GM23248 (cell line): ENCODE measurements at regions not wholly inside any gene's neighbourhood (a gene's known extent, or its start where the extent isn't known, plus 50 kb on each side); places are given as distances from the start of the nearest gene placed in this dataset.

Source experiments
- DNase-seq: peaks from one replicate; pipeline ENCODE4 v3.0.0-alpha.2; 2015
- H2AFZ ChIP-seq: fragments of 200-600 bp; sonication (generic); 2 replicates; pipeline ENCODE4 v1.6.1; 2016; ENCODE audit warnings: antibody characterized with exemption
- H3F3A ChIP-seq: fragments of 200-600 bp; sonication (generic); 2 replicates; pipeline ENCODE4 v1.6.1; 2016; ENCODE audit warnings: mild to moderate bottlenecking, antibody characterized with exemption, mixed run types; ENCODE audit not compliant: insufficient read depth
- H3K27ac ChIP-seq: fragments of 200-600 bp; sonication (generic); 2 replicates; pipeline ENCODE4 v1.5.1; 2016; ENCODE audit warnings: mild to moderate bottlenecking
- H3K27me3 ChIP-seq: fragments of 200-600 bp; sonication (generic); replicated peaks from 2 replicates; pipeline ENCODE4 v1.6.1; 2016; ENCODE audit warnings: mild to moderate bottlenecking; ENCODE audit not compliant: insufficient read depth
- H3K36me3 ChIP-seq: fragments of 200-600 bp; sonication (generic); 2 replicates; pipeline ENCODE4 v1.6.1; 2016; ENCODE audit warnings: low read depth, mild to moderate bottlenecking
- H3K4me1 ChIP-seq: fragments of 200-600 bp; sonication (generic); 2 replicates; pipeline ENCODE4 v1.6.1; 2016; ENCODE audit warnings: mild to moderate bottlenecking; ENCODE audit not compliant: insufficient read depth
- H3K4me2 ChIP-seq: fragments of 200-600 bp; sonication (generic); one replicate; pipeline ENCODE4 v1.6.1; 2016; ENCODE audit warnings: mild to moderate bottlenecking; ENCODE audit not compliant: unreplicated experiment
- H3K4me3 ChIP-seq: fragments of 200-600 bp; sonication (generic); 2 replicates; pipeline ENCODE4 v1.5.1; 2016; ENCODE audit warnings: mild to moderate bottlenecking
- H3K79me2 ChIP-seq: fragments of 200-600 bp; sonication (generic); 2 replicates; pipeline ENCODE4 v1.6.1; 2016; ENCODE audit warnings: mild to moderate bottlenecking; ENCODE audit not compliant: insufficient read depth
- H3K9ac ChIP-seq: fragments of 200-600 bp; sonication (generic); 2 replicates; pipeline ENCODE4 v1.6.1; 2016; ENCODE audit warnings: mild to moderate bottlenecking
- H3K9me2 ChIP-seq: fragments of 200-600 bp; sonication (generic); 2 replicates; pipeline ENCODE4 v1.6.1; 2016; ENCODE audit warnings: mixed run types, mild to moderate bottlenecking, moderate library complexity; ENCODE audit not compliant: insufficient read depth
- H3K9me3 ChIP-seq: fragments of 200-600 bp; sonication (generic); one replicate; pipeline ENCODE4 v1.6.1; 2017; ENCODE audit warnings: low read depth
- H4K20me1 ChIP-seq: fragments of 200-600 bp; sonication (generic); 2 replicates; pipeline ENCODE4 v1.6.0; 2016; ENCODE audit not compliant: insufficient read depth
- EZH2 ChIP-seq: fragments of 200-600 bp; sonication (generic); IDR thresholded peaks from 2 replicates; pipeline ENCODE4 v1.6.1; 2018; ENCODE audit warnings: antibody characterized with exemption, mild to moderate bottlenecking; ENCODE audit not compliant: insufficient read depth, poor library complexity, severe bottlenecking
- EZH2phosphoT487 ChIP-seq: fragments of 200-600 bp; sonication (generic); IDR thresholded peaks from 2 replicates; pipeline ENCODE4 v1.6.1; 2018; ENCODE audit warnings: antibody characterized with exemption, moderate library complexity, mild to moderate bottlenecking, low read depth; ENCODE audit not compliant: insufficient read depth
- WGBS, 2 experiments: methylation state at CpG; one replicate each; pipeline ENCODE4 v1.1.6; 2015 to 2017; ENCODE audit warnings: low lambda C conversion rate in 2 of 2, low coverage in 1 of 2; ENCODE audit errors: missing lambda C conversion rate in 2 of 2; 5-methylcytosine and 5-hydroxymethylcytosine counted together
- in situ Hi-C: fragments of 300-500 bp; cut with MboI; formaldehyde crosslinking; loops from 2 replicates; pipeline ENCODE4 v1.15.0; 2020

- no peaks in the 10 kb centered on the region for H3K9me2 ChIP-seq
- H3K9me3 ChIP-seq, result no peaks in the 10 kb centered on the region
- no peak overlapping the region for H3K9ac ChIP-seq
- in situ Hi-C loops, result no loop called here
- no peaks in the 10 kb centered on the region for H3F3A ChIP-seq
- no peaks in the 10 kb centered on the region for H3K36me3 ChIP-seq
- H3K4me1 ChIP-seq, result peaks cover 14% of the 10 kb centered on the region
- no peaks in the 10 kb centered on the region for H3K27me3 ChIP-seq
- TF ChIP-seq EZH2 (no peak), EZH2phosphoT487 (no peak)
- no peak overlapping the region for H3K4me3 ChIP-seq
- no peak overlapping the region for H3K27ac ChIP-seq
- DNase-seq, result no peak
- no peak overlapping the region for H2AFZ ChIP-seq
- H3K79me2 ChIP-seq, result no peaks in the 10 kb centered on the region
- H4K20me1 ChIP-seq, result no peaks in the 10 kb centered on the region
- no peak overlapping the region for H3K4me2 ChIP-seq
Observed at GRCh38 chr3:148606979-148607378, 90.7 kb upstream of the AGTR1 start.

GRCh38 chr3:148607491-148607890 is 90.2 kb upstream of the AGTR1 start:
- H3F3A ChIP-seq, result no peaks in the 10 kb centered on the region
- no peaks in the 10 kb centered on the region for H3K9me3 ChIP-seq
- no peaks in the 10 kb centered on the region for H4K20me1 ChIP-seq
- no peak overlapping the region for H3K27ac ChIP-seq
- 58 to 61% methylated on average over 1 of the region's 1 CpG for WGBS, 2 experiments
- no peak overlapping the region for H2AFZ ChIP-seq
- TF ChIP-seq EZH2phosphoT487 (no peak), EZH2 (no peak)
- in situ Hi-C loops, result no loop called here
- H3K79me2 ChIP-seq, result no peaks in the 10 kb centered on the region
- H3K27me3 ChIP-seq, result no peaks in the 10 kb centered on the region
- H3K4me3 ChIP-seq, result no peak overlapping the region
- no peak for DNase-seq
- no peaks in the 10 kb centered on the region for H3K36me3 ChIP-seq
- no peak overlapping the region for H3K4me2 ChIP-seq
- no peak overlapping the region for H3K9ac ChIP-seq
- no peaks in the 10 kb centered on the region for H3K9me2 ChIP-seq
- peaks cover 9% of the 10 kb centered on the region for H3K4me1 ChIP-seq

GRCh38 chr3:148612278-148612677 is 85.4 kb upstream of the AGTR1 start:
- no peaks in the 10 kb centered on the region for H3K79me2 ChIP-seq
- H3K4me2 ChIP-seq, result no peak overlapping the region
- no peak for TF ChIP-seq EZH2phosphoT487
- no peak for TF ChIP-seq EZH2
- no peak overlapping the region for H3K4me3 ChIP-seq
- no peaks in the 10 kb centered on the region for H3K9me3 ChIP-seq
- WGBS, 2 experiments, result 47 to 49% methylated on average over 1 of the region's 1 CpG
- H3K27me3 ChIP-seq, result no peaks in the 10 kb centered on the region
- H3K9ac ChIP-seq, result no peak overlapping the region
- H3K4me1 ChIP-seq, result no peaks in the 10 kb centered on the region
- no peak overlapping the region for H2AFZ ChIP-seq
- in situ Hi-C loops, result no loop called here
- DNase-seq, result no peak
- no peaks in the 10 kb centered on the region for H3K9me2 ChIP-seq
- no peaks in the 10 kb centered on the region for H3F3A ChIP-seq
- H3K36me3 ChIP-seq, result no peaks in the 10 kb centered on the region
- no peaks in the 10 kb centered on the region for H4K20me1 ChIP-seq
- no peak overlapping the region for H3K27ac ChIP-seq

GRCh38 chr3:148615382-148615781 is 82.3 kb upstream of the AGTR1 start:
- WGBS, 2 experiments, result 75 to 83% methylated on average over 3 of the region's 3 CpGs
- Histone ChIP-seq H3K4me1 (no peaks in the 10 kb centered on the region), H3K9me2 (no peaks in the 10 kb centered on the region), H4K20me1 (no peaks in the 10 kb centered on the region), H3K27me3 (no peaks in the 10 kb centered on the region), H3K27ac (no peak overlapping the region), H3K9ac (no peak overlapping the region), H2AFZ (no peak overlapping the region), H3K4me3 (no peak overlapping the region), H3K36me3 (no peaks in the 10 kb centered on the region), H3K79me2 (no peaks in the 10 kb centered on the region), H3K9me3 (no peaks in the 10 kb centered on the region), H3F3A (no peaks in the 10 kb centered on the region), H3K4me2 (no peak overlapping the region)
- TF ChIP-seq EZH2, result no peak
- DNase-seq, result no peak
- in situ Hi-C loops, result no loop called here

- Histone ChIP-seq H3K79me2 (no peaks in the 10 kb centered on the region), H4K20me1 (no peaks in the 10 kb centered on the region), H3K4me2 (no peak overlapping the region), H3K9me3 (peaks cover 3% of the 10 kb centered on the region), H3K4me3 (no peak overlapping the region), H3K27ac (no peak overlapping the region), H3K9me2 (no peaks in the 10 kb centered on the region), H3K27me3 (no peaks in the 10 kb centered on the region), H3F3A (no peaks in the 10 kb centered on the region), H3K9ac (no peak overlapping the region), H3K4me1 (no peaks in the 10 kb centered on the region), H2AFZ (peak overlapping the region; percentile 28), H3K36me3 (no peaks in the 10 kb centered on the region)
- no peak for TF ChIP-seq EZH2phosphoT487
- TF ChIP-seq EZH2, result no peak
- WGBS, 2 experiments, result 73 to 79% methylated on average over 4 of the region's 4 CpGs
- no peak for DNase-seq
- in situ Hi-C loops, result no loop called here
Observed at GRCh38 chr3:148625095-148625736, 72.5 kb upstream of the AGTR1 start.
